ENCODE measurements at regions not wholly inside any gene's neighbourhood (a gene's known extent, or its start where the extent isn't known, plus 50 kb on each side); places are given as distances from the start of the nearest gene placed in this dataset.
"Not testable (repeated sequence)": the region's sequence is repeated elsewhere in the genome, so short reads cannot be mapped to it uniquely, and the experiment has no call there.

DNA sequence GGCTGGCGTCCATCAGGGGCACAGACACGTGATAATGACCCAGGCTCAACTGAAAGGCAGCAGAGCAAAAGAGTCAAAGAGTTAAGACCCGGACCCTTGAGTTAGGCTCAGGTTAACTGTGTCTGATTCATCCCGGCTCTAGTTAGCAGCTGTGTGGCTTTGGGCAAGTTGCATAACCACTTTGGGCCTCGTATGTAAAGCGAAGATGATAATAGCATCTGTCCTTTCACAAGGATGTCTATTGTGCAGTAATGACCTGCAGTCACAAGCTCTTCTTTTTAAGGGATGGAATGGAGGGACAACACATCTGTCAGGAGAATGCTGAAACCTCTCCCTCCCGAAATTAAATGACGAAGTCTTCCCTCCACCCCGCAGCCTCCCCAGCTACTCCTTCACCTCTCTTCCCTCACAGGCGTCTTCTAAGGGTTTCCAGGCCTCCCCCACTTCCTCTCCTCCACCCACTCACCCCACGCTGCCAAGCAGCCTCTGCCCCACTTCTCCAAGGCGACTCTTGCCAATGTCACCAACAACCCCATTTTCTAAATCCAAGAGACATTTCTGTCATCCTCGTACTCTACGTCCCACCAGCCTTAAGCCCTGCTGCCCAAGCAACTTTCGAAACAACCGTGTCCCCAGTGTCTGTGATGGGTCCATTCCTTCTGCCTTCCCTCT, 135.1 kb upstream of the ID2 start:
- H3K27ac ChIP-seq (ENCODE audit: low read depth, low read length): no peak overlapping the region
- WGBS, 3 donors: 56 to 85% (median 67%) methylated on average over 16 of the region's 16 CpGs

DNA sequence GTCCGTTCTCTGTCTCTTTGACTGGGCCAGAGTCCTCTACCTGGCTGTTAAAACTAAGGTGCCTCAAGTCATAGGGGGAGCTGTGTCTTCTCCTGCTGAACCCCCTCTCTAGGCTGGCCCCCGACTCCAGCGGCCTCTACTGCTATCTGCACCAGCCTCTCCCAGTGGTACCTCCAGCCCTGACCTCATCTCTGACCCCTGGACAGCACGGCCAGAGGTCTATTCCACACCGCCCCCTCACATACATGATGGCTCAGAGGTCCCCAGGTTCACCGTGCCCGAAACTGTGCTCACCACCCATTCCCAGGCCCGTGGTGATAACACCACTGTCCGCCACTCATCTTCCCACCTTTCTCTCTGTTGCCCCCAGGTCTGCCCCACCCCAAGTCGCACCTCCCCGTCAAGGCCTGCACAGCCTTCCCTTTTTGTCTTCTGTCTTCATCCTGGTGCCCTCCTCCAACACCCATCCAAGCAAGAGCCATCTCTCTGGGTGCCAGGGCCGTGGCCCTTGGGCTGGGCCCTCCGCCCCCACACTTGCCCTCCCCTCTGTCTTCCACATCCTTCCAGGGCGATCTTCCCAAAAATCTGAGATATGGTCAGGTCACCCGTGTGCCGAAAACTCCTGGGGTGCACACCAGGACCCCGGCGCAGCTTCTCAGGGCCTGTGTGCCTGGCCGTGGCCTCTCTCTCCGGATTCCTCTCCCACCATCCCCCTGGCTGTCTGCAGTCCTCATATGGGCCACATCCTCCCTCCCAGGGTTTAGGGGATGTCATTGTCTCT, 134.4 kb upstream of the ID2 start:
- WGBS, 3 donors: 96 to 98% (median 97%) methylated on average over 20 of the region's 20 CpGs
- H3K27ac ChIP-seq (ENCODE audit: low read depth, low read length): no peak overlapping the region

DNA sequence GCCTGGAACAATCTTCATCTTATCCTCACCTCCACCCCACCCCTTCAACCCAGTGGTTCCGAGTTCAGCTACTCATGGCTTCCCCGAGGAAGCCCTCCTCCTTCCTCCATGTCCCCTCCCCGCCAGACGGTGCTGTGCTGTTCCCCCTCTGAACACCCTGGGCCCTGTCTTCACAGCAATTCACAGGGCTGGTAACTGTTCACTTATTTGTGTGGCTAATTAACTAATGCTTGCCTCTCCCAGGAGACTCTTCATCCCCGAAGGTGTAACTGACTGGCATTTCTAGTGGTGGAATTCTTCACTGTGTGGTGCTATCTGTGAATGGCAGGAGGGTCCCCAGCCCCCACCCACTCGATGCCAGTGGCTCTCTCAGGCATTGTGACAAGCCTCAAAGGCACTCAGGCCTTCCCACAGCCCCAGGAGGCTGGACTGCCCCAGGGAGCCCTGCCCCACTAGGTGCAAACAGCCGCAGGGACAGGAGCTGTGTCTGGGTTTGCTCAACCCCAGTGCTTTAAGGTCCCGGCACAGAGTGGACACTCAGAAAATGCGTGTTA, 133.7 kb upstream of the ID2 start:
- no peak overlapping the region for H3K27ac ChIP-seq (ENCODE audit: low read depth, low read length)
- 81 to 92% (median 89%) methylated on average over 9 of the region's 9 CpGs for WGBS, 3 donors

DNA sequence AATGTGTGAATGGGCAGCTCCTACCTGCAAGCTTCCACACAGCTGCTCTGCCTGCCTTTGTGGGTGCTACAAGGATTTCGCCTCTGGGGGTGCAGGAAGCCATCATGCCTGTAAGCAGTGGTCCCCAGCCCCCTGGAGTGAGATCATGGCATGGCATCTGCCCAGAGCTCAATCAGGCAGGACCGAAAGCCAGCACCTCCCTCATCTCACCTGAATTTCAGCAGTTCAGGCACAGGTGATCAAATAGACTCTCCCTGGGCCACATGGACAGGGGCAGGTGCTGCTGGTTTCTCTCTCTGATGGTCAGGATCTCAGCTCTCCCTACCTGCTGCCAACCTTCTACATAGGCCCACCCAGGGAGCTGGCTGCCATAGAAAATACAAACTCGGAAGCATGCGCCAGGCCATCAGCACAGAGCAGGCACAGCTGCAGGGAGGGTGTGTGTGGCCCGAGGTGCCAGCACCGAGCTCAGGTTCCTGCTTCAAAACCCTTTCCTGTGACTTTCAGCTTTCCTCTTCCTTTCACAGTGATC, 133.2 kb upstream of the ID2 start:
- WGBS, 3 donors: 89 to 94% (median 92%) methylated on average over 6 of the region's 6 CpGs
- no peak overlapping the region for H3K27ac ChIP-seq (ENCODE audit: low read depth, low read length)

DNA sequence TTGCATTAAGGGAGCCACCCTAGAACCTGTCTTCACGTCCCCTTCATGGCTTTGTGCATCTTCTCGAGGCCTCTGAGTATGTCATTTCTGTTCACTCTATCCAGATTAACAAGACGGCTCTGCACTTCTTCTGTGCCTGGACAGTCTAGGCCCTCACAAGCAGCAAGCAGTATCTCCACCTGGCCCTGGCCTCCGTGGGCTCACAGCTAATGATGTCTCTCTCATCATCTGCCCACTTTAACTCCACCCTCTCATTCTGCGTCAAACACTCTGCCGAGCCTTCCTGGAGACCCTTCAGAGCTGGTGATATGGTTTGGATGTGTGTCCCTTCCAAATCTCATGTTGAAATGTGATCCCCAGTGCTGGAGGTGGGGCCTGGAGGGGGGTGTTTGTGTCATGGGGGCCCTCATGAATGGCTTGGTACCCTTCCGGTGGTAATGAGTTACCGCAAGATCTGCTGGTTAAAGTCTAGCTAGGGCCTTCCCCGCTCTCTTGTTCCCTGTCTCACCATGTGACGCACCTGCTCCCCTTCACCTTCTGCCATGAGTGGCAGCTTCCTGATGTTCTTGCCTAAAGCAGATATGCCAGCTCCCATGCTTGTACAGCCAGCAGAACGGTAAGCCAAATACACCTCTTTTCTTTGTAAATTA, 132.5 kb upstream of the ID2 start:
- no peak overlapping the region for H3K27ac ChIP-seq (ENCODE audit: low read depth, low read length)
- 86 to 96% (median 93%) methylated on average over 11 of the region's 11 CpGs for WGBS, 3 donors

DNA sequence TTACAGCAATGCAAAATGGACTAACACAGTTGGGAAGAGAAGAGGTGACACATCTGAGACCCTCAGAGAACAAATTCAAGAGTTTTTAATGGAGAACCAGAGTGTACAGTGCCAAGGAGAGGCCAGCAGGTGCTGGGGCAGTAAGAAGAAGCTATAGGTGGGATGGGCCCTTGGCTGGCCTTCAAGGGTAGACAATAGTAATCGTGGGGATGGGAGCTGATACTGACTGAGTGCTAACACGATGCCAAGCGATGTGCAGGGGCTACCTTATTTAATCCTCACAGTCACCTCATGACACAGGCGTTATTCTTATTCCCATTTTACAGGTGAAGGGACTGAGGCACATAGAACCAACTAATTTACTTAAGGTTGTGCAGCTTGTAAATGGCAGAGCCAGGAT, 131.9 kb upstream of the ID2 start:
- H3K27ac ChIP-seq (ENCODE audit: low read depth, low read length): no peak overlapping the region
- 92 to 98% (median 96%) methylated on average over 4 of the region's 4 CpGs for WGBS, 3 donors

DNA sequence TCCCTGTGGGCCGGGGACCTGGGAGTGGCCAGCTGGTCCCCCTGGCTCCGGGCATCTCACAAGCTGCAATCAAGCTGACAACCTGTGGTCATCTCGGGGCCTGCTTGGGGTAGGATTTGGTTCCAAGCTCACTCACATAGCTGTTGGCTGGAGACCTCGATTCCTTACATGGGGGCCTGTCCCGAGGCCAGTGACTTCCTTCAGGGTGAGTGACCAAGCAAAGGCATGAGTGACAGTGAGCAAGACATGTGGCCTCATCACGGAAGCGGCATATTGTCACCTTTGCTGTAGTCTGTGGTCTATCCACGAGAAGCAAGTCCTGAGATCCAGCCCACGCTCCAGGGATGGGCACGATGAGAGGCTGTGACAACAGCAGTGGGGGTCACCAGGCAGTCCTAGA, 131.4 kb upstream of the ID2 start:
- WGBS, 3 donors: 85 to 96% (median 87%) methylated on average over 10 of the region's 10 CpGs
- H3K27ac ChIP-seq (ENCODE audit: low read depth, low read length): no peak overlapping the region

DNA sequence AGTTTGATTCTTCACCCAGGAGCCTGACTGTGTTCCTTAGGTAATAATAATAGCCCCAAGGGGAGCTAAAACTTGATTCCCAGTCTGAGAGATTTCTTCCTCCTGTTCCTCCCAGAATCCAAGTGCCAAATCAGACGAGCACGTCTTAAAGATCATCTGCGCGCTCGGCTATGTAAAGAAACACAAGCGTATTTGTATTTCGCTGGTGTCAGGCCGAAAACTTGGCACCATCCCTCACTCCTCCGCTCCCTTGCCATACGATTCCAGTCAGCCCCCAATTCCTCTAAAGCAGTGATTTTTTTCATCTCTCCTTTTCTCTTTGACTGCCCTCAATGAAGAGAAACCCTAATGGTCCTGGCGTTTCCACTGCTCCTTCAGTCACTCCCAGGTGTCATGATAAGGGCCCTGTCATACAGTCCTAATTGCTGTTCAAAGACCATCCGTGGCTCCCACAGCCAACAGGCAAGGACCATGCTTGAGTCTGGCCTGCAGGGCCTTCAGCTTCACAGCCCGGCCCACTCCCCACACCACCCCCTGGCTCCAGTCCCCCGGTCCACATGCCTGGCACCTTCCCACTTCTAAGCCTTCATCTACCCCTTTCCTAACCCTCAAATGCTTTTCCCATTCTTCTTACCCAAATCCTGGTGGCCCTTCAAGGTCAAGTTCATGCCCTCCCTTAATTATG, 130.8 kb upstream of the ID2 start:
- H3K27ac ChIP-seq (ENCODE audit: low read depth, low read length): no peak overlapping the region
- WGBS, 3 donors: 86 to 91% (median 87%) methylated on average over 14 of the region's 14 CpGs

DNA sequence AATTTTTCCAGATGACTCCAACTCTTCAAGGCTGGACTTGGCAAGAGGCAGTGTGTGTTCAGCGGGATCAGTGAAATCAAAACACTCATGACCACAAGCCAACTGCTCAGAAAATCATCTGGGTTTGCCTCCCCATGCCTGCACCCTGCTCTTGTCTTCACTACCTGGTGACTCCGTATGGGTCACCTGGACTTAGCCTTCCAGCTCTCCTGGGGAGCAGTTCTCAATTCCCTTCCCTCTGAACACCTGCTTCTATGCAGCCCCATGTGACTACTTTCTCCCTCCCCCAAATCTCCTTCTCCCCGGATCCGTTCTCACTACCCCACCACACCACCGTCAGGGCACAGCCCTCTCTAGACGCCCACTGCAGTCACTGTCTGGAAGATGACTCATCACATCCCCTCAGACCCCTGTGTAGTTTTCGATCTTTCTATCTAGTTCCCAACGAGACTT, 130.2 kb upstream of the ID2 start:
- 56 to 76% (median 65%) methylated on average over 8 of the region's 8 CpGs for WGBS, 3 donors
- no peak overlapping the region for H3K27ac ChIP-seq (ENCODE audit: low read depth, low read length)

DNA sequence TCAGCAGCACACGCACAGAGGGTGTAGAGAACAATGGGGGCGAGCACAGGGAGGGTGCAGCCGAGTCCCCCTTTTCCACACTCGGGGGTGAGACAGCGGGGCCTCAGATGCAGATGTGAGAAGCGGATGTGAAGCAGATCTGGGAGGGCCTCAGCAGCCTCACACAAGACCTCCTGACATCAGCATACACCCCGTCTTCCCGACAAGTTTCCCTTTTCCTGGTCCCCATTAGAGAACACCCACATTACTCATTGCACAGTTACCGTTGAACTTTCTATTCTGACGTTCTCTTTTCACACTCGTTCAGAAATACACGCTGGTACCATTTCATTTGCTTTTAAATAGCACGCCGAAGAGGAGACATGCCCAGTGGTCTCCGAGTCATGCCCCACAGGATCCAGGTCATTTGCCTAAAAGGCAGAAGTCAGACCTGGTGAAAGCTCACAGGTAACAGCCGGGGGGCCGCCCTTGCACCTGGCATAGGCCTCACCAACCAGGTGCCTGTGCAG, 129.5 kb upstream of the ID2 start:
- 91 to 96% (median 93%) methylated on average over 17 of the region's 17 CpGs for WGBS, 3 donors

DNA sequence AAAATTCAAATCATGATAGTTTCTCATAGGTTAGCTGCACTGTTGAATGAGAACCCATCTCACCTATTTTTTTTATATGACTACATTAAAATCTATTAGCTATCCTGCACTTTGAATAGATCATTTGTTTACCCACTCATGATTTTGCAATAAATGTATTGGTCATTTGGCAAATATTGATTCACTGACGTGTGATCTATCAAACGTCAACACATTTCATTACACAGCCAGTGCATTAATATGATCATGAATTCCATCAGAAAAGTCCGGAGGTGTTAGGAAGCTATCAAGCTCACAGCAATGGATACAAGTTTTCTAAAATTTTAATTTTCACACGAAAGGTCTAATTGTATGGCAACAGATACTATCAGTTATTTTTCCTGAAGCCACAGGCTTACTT, 128.2 kb upstream of the ID2 start:
- no peak overlapping the region for H3K27ac ChIP-seq (ENCODE audit: low read depth, low read length)
- 75 to 95% (median 95%) methylated on average over 4 of the region's 4 CpGs for WGBS, 3 donors

More for the DNA sequence above, 129.5 kb upstream of the ID2 start:
- no peak overlapping the region for H3K27ac ChIP-seq (ENCODE audit: low read depth, low read length)

DNA sequence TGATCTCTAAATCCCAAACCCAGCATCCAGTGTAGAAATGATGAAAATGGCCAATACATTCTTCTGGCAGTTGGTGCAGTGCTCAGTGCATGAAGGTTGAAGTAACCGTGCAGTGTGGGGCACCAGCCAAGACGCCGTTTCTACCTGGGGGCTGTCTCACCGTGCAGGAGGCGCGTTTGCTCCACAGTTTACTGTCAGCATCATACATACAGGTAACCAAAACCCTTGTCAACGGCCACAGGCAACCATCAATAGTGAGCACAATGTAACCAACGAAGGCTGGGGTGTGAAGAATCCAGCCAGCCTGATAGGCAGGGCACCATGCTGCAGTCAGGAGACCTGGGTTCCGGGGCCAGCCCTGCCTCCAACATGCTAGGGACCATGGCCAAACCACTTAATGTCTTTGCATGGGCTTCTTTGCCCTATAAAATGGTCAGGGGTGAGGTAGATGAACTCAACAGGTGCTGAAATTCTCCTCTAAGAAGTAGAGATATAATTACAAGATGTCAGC, 127.5 kb upstream of the ID2 start:
- H3K27ac ChIP-seq (ENCODE audit: low read depth, low read length): no peak overlapping the region
- WGBS, 3 donors: 93 to 97% (median 97%) methylated on average over 9 of the region's 9 CpGs

DNA sequence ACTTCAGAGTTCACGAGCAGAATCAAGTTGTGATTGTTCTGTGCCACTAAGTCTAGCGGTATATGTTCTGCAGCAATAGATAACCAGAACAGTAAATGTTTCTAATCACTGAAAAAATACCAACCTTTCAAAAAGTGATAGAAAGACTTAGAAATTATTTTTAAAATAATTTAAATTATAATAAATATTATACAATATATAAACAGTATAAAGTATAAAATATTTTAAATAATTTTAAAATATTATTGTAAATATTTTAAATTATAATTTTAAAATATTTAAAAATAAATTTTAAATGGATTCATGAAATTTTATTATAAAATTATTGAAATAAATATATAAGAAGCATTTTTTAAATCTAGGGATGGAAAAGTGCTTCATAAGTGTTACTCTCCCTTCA, 126.3 kb upstream of the ID2 start:
- 97 to 100% (median 99%) methylated on average over 2 of the region's 2 CpGs for WGBS, 3 donors
- no peak overlapping the region for H3K27ac ChIP-seq (ENCODE audit: low read depth, low read length)

DNA sequence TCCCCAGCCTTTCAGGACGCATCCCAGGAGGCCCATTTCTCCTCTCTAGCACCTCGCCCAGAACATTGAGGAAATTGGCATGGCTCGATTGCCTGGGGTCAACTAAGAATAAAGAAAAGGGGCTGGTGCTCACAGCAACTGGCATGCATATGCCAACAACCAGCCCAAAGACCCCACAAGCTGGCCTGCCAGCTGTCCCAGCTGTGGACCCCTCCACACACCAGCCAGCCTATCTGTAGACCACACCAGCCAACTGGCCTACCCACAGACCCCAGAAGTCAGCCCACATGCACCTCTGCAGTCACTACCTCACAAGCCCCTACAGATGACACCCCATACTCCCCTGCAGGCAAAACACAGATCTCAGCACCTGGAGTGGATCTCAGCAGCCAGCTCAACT, 123.8 kb upstream of the ID2 start:
- no peak overlapping the region for H3K27ac ChIP-seq (ENCODE audit: low read depth, low read length)
- 86 to 96% (median 95%) methylated on average over 3 of the region's 3 CpGs for WGBS, 3 donors

DNA sequence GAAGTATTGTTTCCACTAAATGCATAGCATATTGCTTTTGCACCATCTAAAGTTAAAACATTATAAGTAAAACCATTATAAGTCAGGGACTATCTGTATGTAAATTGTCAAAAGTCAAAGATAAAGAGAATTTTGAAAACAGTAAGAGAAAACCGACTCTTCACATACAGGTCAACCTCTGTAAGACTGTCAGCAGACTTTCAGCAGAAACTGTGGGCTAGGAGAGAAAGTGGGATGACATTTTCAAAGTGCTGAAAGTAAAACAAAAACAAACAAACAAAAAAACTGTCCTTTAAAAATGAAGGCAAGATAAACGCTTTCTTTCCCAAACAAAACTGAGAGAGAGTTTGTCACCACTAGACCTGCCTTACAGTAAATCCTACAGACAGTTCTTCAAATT, 122.9 kb upstream of the ID2 start:
- H3K27ac ChIP-seq (ENCODE audit: low read depth, low read length): no peak overlapping the region
- 90 to 95% (median 92%) methylated on average over 2 of the region's 2 CpGs for WGBS, 3 donors

DNA sequence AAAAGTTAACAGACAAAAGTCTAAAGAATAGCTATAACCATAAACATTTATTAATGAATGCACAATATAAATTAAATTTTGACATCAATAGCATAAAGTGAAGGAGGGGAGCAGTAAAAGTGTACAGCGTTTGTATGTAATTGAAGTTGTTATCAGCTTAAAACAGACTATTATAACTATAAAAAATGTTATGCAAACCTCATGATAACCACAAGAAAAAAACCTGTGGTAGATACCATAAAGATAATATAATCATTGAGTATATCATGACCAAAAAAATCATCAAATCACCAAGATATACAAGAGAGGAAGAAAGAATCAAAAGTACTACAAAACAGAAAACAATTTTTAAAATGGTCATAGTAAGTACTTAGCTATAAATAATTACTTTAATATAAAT, 122.1 kb upstream of the ID2 start:
- 58 to 87% (median 65%) methylated on average over 1 of the region's 1 CpG for WGBS, 3 donors
- no peak overlapping the region for H3K27ac ChIP-seq (ENCODE audit: low read depth, low read length)

DNA sequence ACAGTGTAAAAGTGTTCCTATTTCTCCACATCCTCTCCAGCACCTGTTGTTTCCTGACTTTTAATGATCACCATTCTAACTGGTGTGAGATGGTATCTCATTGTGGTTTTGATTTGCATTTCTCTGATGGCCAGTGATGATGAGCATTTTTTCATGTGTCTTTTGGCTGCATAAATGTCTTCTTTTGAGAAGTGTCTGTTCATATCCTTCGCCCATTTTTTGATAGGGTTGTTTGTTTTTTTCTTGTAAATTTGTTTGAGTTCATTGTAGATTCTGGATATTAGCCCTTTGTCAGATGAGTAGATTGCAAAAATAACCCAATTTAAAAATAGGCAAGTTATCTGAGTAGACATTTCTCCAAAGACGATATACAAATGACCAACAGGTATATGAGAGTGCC, 120.2 kb upstream of the ID2 start:
- not testable (repeated sequence) for H3K27ac ChIP-seq (ENCODE audit: low read depth, low read length)
- WGBS, 3 donors: 86 to 97% (median 89%) methylated on average over 1 of the region's 2 CpGs

DNA sequence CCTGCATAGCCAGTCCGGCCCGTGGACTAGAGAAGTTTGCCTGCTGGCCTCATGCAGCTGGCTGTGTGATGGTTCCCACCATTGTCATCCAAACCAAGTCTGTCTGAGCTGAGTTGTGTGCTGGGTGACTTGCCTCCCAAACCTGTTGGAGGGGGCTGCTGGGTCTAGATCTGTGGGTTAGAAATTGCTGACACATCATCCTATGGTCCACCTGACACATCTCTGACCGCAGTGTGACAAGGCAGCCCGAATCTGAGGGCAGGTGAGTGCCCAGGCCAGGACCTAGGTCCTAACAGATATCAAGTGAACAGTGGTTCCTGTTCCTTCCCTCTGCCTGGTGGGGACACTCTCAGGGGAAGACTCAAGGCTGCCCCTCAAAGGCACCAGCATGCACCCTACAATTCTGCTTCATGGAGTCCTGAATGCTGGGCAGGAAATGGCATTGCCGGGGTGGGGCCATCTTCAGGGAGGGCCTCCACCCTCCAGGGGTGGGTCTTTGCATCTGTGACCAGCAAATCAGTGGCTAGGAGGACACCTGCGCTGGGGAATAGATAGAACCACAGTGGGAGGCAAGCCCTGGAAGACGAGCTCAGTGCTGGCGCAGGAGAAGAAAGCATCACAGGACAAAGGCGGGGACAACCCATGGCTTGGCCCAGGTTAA, 117.9 kb upstream of the ID2 start:
- 89 to 92% (median 91%) methylated on average over 9 of the region's 9 CpGs for WGBS, 3 donors
- H3K27ac ChIP-seq (ENCODE audit: low read depth, low read length): no peak overlapping the region

Measured in adipose tissue (tissue), 3 donors.